PFSK-1 (cell line): ENCODE measurements at regions not wholly inside any gene's neighbourhood (a gene's known extent, or its start where the extent isn't known, plus 50 kb on each side); places are given as distances from the start of the nearest gene placed in this dataset.

Experiments
- POLR2AphosphoS5 ChIP-seq: IDR thresholded peaks from 2 replicates; pipeline ENCODE4 v1.6.1; 2012; ENCODE audit warnings: low read depth, mild to moderate bottlenecking, control low read depth, low read length, moderate library complexity
- REST ChIP-seq, 2 experiments: IDR thresholded peaks; 2 replicates each; pipeline versions ENCODE4 v1.6.1 to v1.8.0; 2011 to 2012; ENCODE audit warnings: low read depth in 2 of 2, low read length in 2 of 2, control low read depth in 1 of 2, inconsistent platforms in 1 of 2, mild to moderate bottlenecking in 1 of 2, moderate library complexity in 1 of 2; ENCODE audit not compliant: insufficient read depth in 1 of 2
- SIN3A ChIP-seq: IDR thresholded peaks from 2 replicates; pipeline ENCODE4 v1.6.1; 2012; ENCODE audit warnings: mild to moderate bottlenecking, low read length, moderate library complexity, borderline replicate concordance; ENCODE audit not compliant: insufficient read depth

GRCh38 chr3:80192936-80193335 is 425.1 kb upstream of the ROBO1 start:
- TF ChIP-seq POLR2AphosphoS5 (no peak), SIN3A (no peak), REST (IDR thresholded peaks at IDR 0.05; ENCODE audit: insufficient read depth in 1 of 2, low read depth in 2 of 2, low read length in 2 of 2) (no peak)
